ENCODE measurements at regions not wholly inside any gene's neighbourhood (a gene's known extent, or its start where the extent isn't known, plus 50 kb on each side); places are given as distances from the start of the nearest gene placed in this dataset.

- TF ChIP-seq TSHZ2 (CRISPR knock-in tag; IDR thresholded peaks at IDR 0.05), result no peak
- TF ChIP-seq ZNF70 (CRISPR knock-in tag; IDR thresholded peaks at IDR 0.05), result no peak
- TF ChIP-seq ISL1 (CRISPR knock-in tag; IDR thresholded peaks at IDR 0.05), result no peak
- TF ChIP-seq ESRRG (CRISPR knock-in tag; IDR thresholded peaks at IDR 0.05), result no peak
- TF ChIP-seq OSR1 (CRISPR knock-in tag; IDR thresholded peaks at IDR 0.05), result no peak
- no peak for TF ChIP-seq ZFP30 (CRISPR knock-in tag; IDR thresholded peaks at IDR 0.05)
- TF ChIP-seq ZC3H10 (CRISPR knock-in tag; IDR thresholded peaks at IDR 0.05), result no peak
- no peak for TF ChIP-seq TCF4 (CRISPR knock-in tag; IDR thresholded peaks at IDR 0.05; ENCODE audit: borderline replicate concordance)
- TF ChIP-seq PATZ1 (CRISPR knock-in tag; IDR thresholded peaks at IDR 0.05; ENCODE audit: borderline replicate concordance), result no peak
- no peak for TF ChIP-seq ARNTL (CRISPR knock-in tag; IDR thresholded peaks at IDR 0.05; ENCODE audit: borderline replicate concordance, low read depth)
- TF ChIP-seq RARB (CRISPR knock-in tag; IDR thresholded peaks at IDR 0.05), result no peak
- TF ChIP-seq ZFP3 (CRISPR knock-in tag; IDR thresholded peaks at IDR 0.05), result no peak
These were observed 187.5 kb downstream of the MOXD1 start for GRCh38 chr6:132213732-132214131.

Data from SK-N-SH treated with all-trans-retinoic acid at 6 μM for 48 hours (cell line).